ENCODE measurements at regions not wholly inside any gene's neighbourhood (a gene's known extent, or its start where the extent isn't known, plus 50 kb on each side); places are given as distances from the start of the nearest gene placed in this dataset.

DNA sequence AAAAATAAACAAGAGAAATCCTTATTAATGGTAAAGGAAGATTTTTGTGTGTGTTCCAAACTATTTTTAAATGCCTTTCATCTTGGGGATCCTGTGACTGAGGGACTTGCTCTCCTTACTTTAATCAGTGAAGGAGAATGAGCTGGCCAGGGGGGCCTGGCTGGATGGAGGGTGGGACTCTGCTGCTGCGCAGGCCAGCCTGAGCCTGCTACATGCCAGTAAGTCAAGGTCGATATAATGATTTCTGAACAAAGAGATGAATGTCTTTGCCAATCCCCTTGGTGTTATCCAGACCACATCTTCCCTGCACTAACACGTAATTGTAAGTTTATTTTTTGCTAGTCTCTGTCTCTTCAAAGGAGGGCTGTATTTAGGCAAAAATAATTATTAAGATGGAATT lies 1679.2 kb upstream of the TENM3 start:
- no peak for DNase-seq

GRCh38 chr4:180564448-180564847 lies 1678.8 kb upstream of the TENM3 start:
- DNase-seq = no peak

- DNase-seq = no peak
Observed at GRCh38 chr4:180565856-180566431, 1677.3 kb upstream of the TENM3 start.

DNA sequence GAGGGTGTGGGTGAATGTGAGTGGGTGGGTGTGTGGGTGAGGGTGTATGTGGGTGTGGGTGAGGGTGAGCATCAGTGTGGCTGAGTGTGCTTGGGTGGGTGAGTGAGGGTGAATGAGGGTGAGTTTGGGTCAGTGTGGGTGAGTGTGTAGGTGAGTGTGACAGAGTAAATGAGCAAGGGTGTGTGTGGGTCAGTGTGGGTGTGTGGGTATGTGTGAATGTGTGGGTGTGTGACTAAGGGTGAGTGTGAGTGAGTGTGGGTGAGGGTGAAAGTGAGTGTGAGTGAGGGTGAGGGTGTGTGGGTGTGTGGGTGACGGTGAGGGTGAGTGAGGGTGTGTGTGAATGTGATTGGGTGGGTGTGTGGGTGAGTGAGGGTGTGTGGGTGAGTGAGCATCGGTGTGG lies 1676.7 kb upstream of the TENM3 start:
- no peak for DNase-seq

DNA sequence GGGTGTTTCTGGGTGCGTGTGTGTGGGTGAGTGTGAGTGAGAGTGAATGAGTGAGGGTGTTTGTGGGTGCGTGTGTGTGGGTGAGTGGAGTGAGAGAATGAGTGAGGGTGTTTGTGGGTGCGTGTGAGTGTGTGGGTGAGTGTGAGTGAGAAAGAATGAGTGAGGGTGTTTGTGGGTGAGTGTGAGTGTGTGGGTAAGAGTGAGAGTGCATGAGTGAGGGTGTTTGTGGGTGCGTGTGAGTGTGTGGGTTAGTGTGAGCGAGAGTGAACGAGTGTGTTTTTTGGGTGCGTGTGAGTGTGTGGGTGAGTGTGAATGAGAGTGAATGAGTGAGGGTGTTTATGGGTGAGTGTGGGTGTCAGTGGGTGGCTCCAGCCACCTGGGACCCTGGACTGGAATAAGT lies 1676.1 kb upstream of the TENM3 start:
- DNase-seq = no peak

GRCh38 chr4:180571516-180572055 lies 1671.6 kb upstream of the TENM3 start:
- no peak for DNase-seq

- no peak for DNase-seq
Observed at GRCh38 chr4:180578175-180578574, 1665.0 kb upstream of the TENM3 start.

DNA sequence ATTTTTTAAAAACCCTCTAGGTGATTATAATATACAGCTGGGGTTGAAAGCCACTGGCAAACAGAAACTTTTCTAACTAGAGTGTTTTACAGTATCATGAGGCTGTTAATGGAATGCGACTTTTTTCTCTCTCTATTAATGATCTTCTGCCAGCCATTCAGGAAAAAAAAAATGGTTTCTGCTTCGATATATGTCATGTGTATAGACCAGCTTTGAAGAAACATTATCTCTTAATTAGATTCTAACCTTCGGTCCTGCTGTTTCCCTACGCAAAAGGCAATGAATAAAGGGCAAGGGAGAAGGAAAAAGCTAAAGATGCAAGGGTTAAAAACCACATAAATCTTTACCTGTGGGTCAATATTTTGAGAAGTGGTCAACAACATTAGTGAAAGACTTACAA lies 1662.1 kb upstream of the TENM3 start:
- no peak for DNase-seq

GRCh38 chr4:180587379-180587778 lies 1655.8 kb upstream of the TENM3 start:
- DNase-seq = no peak

DNA sequence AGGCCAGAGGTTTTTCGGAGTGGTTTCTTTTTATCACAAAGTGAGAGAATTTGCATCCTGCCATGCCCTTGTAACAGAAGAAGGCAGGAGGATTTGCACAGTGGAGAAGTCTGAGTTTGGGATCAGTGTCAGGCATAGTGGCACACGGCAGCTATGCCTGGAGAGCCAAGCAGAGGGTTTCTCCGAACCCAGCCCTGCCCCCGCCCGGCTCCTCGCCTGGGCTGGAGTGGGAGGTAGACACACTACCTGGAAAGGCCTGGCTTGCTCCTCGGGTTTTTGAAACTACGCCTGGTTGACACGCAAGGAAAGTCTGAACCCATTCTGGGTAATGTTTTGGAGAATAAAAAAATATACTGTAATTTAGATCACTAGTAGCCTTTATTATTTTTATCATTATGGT lies 1653.6 kb upstream of the TENM3 start:
- DNase-seq = no peak

GRCh38 chr4:180596888-180597483 lies 1646.2 kb upstream of the TENM3 start:
- no peak for DNase-seq

GRCh38 chr4:180598281-180598680 lies 1644.9 kb upstream of the TENM3 start:
- no peak for DNase-seq

DNA sequence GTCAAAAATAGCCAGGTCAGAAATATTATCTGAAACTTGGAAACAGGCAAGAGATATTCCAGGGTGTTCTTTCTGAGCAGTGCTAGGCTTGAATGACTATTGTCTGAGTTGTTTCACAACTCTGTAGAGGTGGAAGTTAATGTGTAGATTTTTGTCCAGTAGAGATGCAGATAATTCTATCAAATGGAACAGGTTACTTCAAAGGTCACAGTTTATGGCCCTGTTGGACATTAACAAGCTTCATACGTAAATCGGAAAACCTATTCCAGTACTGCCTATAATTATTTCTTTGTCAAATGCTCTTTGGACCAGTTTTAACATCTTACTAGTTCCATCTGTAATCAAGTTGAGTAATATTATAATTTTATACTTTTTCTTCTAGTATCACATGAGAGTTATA lies 1639.4 kb upstream of the TENM3 start:
- DNase-seq = no peak

DNA sequence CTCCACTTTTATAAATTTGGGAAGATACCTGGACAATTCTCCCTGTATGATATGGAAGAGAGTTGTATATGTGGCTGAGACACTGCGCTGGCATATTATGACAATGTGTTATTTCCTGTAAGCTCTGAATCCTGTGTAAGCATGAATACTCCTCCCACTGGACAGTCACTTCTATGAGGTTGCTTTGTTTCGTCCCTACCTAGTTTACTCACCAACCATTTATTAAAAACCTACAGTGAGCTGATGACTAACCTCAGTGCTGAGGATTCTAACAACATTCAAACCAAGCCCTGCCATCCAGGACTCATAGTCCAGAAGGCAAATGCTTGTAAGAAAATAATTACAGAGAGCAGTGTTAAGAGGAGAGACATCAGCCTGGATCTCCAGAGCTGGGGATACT lies 1632.9 kb upstream of the TENM3 start:
- DNase-seq = no peak

DNA sequence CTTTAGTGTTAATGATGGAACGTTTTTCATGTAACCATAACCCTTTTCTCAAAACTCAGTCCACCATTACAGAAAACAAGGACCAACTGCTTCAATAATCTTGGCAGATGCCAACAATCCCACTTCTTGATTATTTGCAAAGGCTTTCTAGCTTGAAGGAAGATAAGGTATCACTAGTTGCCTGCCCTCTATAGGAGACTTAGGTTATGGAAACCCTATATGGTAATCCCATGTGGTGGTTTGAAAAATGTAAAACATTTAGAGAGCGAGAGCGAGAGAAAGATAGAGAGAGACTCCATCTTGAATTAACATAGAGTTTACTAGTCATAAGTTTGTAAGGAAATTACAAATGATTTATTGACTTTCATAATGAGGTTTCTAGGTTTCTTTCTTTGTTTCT lies 1627.5 kb upstream of the TENM3 start:
- DNase-seq = no peak

- DNase-seq = no peak
Observed at GRCh38 chr4:180617196-180617595, 1626.0 kb upstream of the TENM3 start.

- peak in 2 of 3 donors; percentile 6 to 23 for DNase-seq
Observed at GRCh38 chr4:180618396-180618795, 1624.8 kb upstream of the TENM3 start.

- DNase-seq = no peak
Observed at GRCh38 chr4:180619440-180619839, 1623.8 kb upstream of the TENM3 start.

DNA sequence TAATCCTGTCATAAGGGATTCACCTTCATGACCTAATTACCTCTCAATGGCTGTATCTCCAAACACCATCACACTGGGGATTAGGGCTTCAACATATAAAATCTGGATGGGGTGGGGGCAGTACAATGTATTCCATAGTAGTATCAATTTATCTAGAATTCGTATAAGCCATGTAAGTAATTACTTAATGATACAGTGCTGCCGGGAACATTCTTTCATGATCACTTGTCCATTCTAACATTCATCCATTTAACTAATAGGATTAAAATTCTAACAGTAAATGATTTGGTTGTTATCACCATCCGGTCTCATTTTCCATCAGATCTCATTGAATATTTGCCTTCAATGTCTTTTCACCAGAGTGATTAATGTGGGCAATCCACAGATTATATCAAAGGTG lies 1620.9 kb upstream of the TENM3 start:
- DNase-seq = no peak

DNA sequence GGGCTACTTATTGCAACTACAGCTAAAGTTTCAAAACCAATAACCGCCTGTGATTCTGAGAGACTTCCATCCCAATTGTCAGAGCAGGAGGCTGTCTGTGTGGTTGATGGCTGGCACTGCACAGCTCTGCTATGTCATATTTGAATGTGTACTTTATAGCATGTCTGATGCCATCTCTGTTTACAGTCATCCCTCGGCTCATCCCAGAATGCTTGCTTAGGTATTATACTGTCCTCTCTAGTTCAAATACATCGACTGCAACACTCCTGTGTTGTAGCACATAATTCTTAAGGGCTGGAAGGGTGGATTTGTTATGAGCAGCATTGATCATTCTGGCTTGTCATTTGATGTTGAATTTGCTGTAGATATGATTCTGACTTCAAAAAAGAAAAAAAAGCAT lies 1617.5 kb upstream of the TENM3 start:
- no peak for DNase-seq

- no peak for DNase-seq
Observed at GRCh38 chr4:180630012-180630665, 1613.1 kb upstream of the TENM3 start.

DNA sequence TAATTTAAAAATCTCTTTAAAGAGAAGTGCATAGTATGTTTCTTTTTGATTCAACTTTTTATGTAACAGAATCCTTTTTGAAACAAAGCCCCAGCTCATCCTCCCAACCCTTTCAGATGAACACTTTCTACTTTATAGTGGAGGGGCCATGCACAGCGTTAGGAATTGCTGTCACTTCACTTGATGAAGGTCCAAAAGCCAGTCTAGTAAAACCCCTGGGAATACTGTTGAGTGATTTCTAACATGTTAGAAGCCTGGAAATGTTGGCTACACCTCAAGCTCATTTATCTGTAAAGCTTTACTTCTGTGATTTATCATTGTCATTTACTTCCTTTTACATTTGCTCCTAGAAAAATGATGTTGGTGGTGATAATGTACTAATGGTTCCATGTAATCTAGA lies 1608.9 kb upstream of the TENM3 start:
- DNase-seq = no peak

DNA sequence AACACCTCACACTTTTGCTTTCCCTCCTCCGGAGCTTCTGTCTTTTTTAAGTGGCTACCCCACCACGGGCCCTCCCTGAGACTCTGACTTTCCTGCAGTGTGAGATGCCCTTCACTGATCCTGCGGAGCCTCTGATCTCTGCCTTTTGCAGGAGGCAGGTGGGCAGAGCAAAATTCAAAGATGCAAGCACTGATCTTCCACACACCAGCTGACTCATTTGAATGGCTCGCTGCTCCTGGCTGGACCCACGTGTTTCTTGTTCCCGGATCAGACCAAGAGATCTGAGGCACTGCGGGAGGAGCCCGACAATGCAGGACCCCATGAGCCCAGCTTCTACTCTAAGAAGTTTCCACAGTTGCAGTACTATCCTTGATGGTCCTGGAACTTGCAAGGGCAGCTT lies 1607.9 kb upstream of the TENM3 start:
- no peak for DNase-seq

DNA sequence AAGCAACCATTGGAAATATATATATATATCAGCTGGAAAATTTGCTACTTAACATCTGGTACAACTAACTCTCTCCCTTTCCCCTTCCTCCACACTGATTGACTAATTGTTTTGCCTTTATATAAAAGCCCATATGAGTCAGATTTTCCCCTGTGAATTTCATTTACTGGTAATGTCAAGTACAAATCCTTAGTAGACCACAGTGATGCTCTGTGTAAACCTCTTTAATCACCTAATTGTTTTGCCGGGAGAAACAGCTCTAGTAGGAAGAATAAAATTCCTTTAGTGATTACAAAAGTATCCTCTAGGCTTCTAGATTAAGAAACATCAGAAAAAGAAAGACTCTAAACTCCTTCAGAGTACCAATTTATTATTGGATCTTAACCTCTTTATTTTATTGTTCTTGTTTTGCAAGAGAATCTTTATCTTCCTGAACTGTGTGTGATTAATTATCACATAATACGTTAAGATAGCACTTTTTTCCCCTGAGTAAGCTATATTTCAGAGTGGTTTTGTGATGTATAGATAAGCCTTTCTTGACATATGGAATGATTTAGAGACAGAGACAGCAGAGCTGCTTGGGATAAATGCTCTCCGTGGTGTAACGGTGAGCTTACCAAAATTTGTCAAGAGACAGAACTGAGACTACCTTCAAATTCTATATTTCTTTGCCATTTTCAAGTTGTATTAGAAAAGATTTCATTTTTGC lies 1606.4 kb upstream of the TENM3 start:
- DNase-seq = no peak

Data from suppressor macrophage treated with lipopolysaccharide for 1 hour (primary cell).